MM.1S (cell line): ENCODE measurements at regions not wholly inside any gene's neighbourhood (a gene's known extent, or its start where the extent isn't known, plus 50 kb on each side); places are given as distances from the start of the nearest gene placed in this dataset.

ENCODE experiments used
- CTCF ChIP-seq: fragments of 300-600 bp; sonication (generic); IDR thresholded peaks from 2 replicates; pipeline ENCODE4 v1.5.1; 2016; ENCODE audit warnings: antibody characterized with exemption, low read length, mixed read lengths
- EZH2 ChIP-seq: fragments of 300-600 bp; sonication (generic); optimal IDR thresholded peaks from 2 replicates; pipeline ENCODE3; 2017; ENCODE audit warnings: low read depth, mild to moderate bottlenecking, antibody characterized with exemption, low read length, mixed read lengths

- TF ChIP-seq CTCF (no peak), EZH2 (no peak)
These were observed 908.1 kb downstream of the DIPK2A start for GRCh38 chr3:144879701-144880100.
